ENCODE measurements at regions not wholly inside any gene's neighbourhood (a gene's known extent, or its start where the extent isn't known, plus 50 kb on each side); places are given as distances from the start of the nearest gene placed in this dataset.

DNA sequence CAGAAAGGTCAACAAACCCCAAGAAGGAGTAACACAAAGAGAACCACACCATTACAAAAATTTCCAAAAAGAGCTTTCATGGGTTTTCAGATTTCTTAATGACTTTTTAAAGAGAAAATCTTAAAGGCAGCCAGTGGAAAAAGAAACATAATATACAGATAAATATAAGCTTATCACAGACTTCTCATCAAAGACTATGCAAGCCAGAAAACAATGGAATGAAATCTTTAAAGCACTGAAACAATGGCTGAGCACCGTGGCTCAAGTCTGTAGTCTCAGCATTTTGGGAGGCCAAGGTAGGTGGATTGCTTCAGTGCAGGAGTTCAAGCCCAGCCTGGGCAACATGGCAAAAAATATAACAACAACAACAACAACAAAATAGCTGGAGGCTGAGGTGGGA lies 237.4 kb downstream of the CYP26B1 start:
- Histone ChIP-seq H3K27me3 (ENCODE audit: control insufficient read depth, insufficient read depth, low read length) (0 out of 2 replicates have a peak, but pooled peaks cover under 1% of the 10 kb centered on the region), H3K4me1 (ENCODE audit: control insufficient read depth, insufficient read depth, low read length) (no peaks in the 10 kb centered on the region), H3K9me3 (ENCODE audit: control insufficient read depth, insufficient read depth, low read depth, low read length) (no peaks in the 10 kb centered on the region; the same call in 1 of the 2 replicates), H3K27ac (ENCODE audit: low read length) (no peak overlapping the region), H3K4me3 (ENCODE audit: low read depth in 2 of 2, low read length in 2 of 2) (no peak overlapping the region), H3K36me3 (ENCODE audit: control insufficient read depth, insufficient read depth, low read length) (no peaks in the 10 kb centered on the region)
- ATAC-seq (no peak), DNase-seq (ENCODE audit: low read depth, low spot score) (no peak)
- TF ChIP-seq TCF7L2 (IDR thresholded peaks at IDR 0.05; ENCODE audit: low read depth, low read length): no peak
- no TSS peak for BruUV-seq (replicated peaks)
- in situ Hi-C loops (cut with HindIII; ENCODE audit: low pct_unique_long_range_greater_than_20kb, low sequenced_read_pairs): no loop called here
- intact Hi-C loops (cut with micrococcal nuclease; ENCODE audit: unreplicated experiment): no loop called here
- ChIA-PET POLR2A (interaction anchor here (0.6 kb wide), 1 partner anchor 130 kb away, joined by 3 read pairs; no protein-coding TSS in a partner anchor), CTCF (no interaction called here)

DNA sequence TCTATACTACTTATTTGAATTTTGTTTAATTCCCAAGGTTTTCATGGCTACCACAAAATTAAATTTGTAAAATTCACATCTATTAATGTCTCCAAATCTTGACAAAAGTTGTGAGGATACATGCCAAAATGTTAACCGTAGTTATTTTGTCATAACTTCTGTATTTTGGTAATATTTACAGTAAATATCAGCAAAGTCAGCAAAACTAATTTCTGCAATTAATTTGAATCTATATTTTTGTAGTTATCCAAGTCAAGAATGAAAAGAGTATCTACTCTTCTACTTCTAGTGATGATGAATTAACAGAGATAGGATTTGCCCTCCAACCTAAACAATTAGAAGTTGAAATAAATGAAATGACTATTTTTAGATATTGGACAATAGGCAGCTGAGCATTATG lies 238.9 kb downstream of the CYP26B1 start:
- TF ChIP-seq POLR2AphosphoS5 (IDR thresholded peaks at IDR 0.05; ENCODE audit: low read depth, low read length) (no peak), TCF7L2 (IDR thresholded peaks at IDR 0.05; ENCODE audit: low read depth, low read length) (no peak), CTCF (IDR thresholded peaks at IDR 0.05) (no peak), SIN3A (IDR thresholded peaks at IDR 0.05; ENCODE audit: borderline replicate concordance, insufficient read depth, low read depth, low read length) (no peak), REST (IDR thresholded peaks at IDR 0.05; ENCODE audit: insufficient read depth in 1 of 2, low read depth in 2 of 2, low read length in 1 of 2) (no peak)
- peaks cover 4% of the 10 kb centered on the region; the same call in 1 of the 2 replicates for H3K27me3 ChIP-seq (ENCODE audit: control insufficient read depth, insufficient read depth, low read length)
- no peaks in the 10 kb centered on the region; the same call in 1 of the 2 replicates for H3K9me3 ChIP-seq (ENCODE audit: control insufficient read depth, insufficient read depth, low read depth, low read length)
- H3K4me3 ChIP-seq (ENCODE audit: low read depth in 2 of 2, low read length in 2 of 2): no peak overlapping the region
- ChIA-PET POLR2A (no interaction called here), CTCF (no interaction called here)
- no peak for DNase-seq (ENCODE audit: low read depth, low spot score)
- H3K36me3 ChIP-seq (ENCODE audit: control insufficient read depth, insufficient read depth, low read length): no peaks in the 10 kb centered on the region
- intact Hi-C loops (cut with micrococcal nuclease; ENCODE audit: unreplicated experiment) (no loop called here), in situ Hi-C loops (cut with HindIII; ENCODE audit: low pct_unique_long_range_greater_than_20kb, low sequenced_read_pairs) (no loop called here)
- no peaks in the 10 kb centered on the region for H3K4me1 ChIP-seq (ENCODE audit: control insufficient read depth, insufficient read depth, low read length)
- ATAC-seq: no peak
- BruUV-seq (replicated peaks): no TSS peak
- no peak overlapping the region for H3K27ac ChIP-seq (ENCODE audit: low read length)

DNA sequence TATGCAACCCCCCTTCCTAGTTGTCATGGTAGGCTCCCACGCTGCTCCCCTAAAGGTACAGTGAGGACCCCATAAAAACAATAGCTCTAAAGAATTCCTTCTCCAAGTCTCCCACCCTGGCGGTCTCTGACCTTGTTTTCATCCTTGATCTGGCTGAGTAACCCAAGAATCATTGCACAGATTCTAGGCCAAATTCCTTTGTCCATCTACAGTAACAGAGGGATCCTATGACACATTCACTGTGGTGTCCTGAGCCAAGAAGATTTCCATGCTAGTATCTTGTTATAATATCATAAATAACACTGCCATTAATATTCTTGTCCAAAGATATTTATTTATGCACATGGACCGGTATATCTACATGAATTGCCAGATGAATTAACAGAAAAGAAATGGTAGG lies 240.2 kb downstream of the CYP26B1 start:
- BruUV-seq (replicated peaks): no TSS peak
- H3K36me3 ChIP-seq (ENCODE audit: control insufficient read depth, insufficient read depth, low read length): no peaks in the 10 kb centered on the region
- no peaks in the 10 kb centered on the region; the same call in 1 of the 2 replicates for H3K9me3 ChIP-seq (ENCODE audit: control insufficient read depth, insufficient read depth, low read depth, low read length)
- peaks cover 8% of the 10 kb centered on the region for H3K27me3 ChIP-seq (ENCODE audit: control insufficient read depth, insufficient read depth, low read length)
- POLR2A ChIA-PET: no interaction called here
- no peak for ATAC-seq
- H3K27ac ChIP-seq (ENCODE audit: low read length): no peak overlapping the region
- no peaks in the 10 kb centered on the region for H3K4me1 ChIP-seq (ENCODE audit: control insufficient read depth, insufficient read depth, low read length)
- intact Hi-C loops (cut with micrococcal nuclease; ENCODE audit: unreplicated experiment) (no loop called here), in situ Hi-C loops (cut with HindIII; ENCODE audit: low pct_unique_long_range_greater_than_20kb, low sequenced_read_pairs) (no loop called here)
- TF ChIP-seq REST (IDR thresholded peaks at IDR 0.05; ENCODE audit: insufficient read depth in 1 of 2, low read depth in 2 of 2, low read length in 1 of 2) (no peak), TCF7L2 (IDR thresholded peaks at IDR 0.05; ENCODE audit: low read depth, low read length) (no peak), CTCF (IDR thresholded peaks at IDR 0.05) (no peak), SIN3A (IDR thresholded peaks at IDR 0.05; ENCODE audit: borderline replicate concordance, insufficient read depth, low read depth, low read length) (no peak), POLR2AphosphoS5 (IDR thresholded peaks at IDR 0.05; ENCODE audit: low read depth, low read length) (no peak)
- no peak for DNase-seq (ENCODE audit: low read depth, low spot score)
- CTCF ChIA-PET: no interaction called here
- no peak overlapping the region for H3K4me3 ChIP-seq (ENCODE audit: low read depth in 2 of 2, low read length in 2 of 2)
